Fibroblast of lung (primary cell): ENCODE measurements at regions not wholly inside any gene's neighbourhood (a gene's known extent, or its start where the extent isn't known, plus 50 kb on each side); places are given as distances from the start of the nearest gene placed in this dataset.
A peak's percentile ranks its signal among the peaks of the same experiment; 100 is the strongest.

Experiments used
- DNase-seq, 2 donors: peaks; one replicate each; pipeline versions ENCODE4 v3.0.0 to v3.0.0-alpha.2; 2010; ENCODE audit warnings: low read depth in 2 of 2
- H2AFZ ChIP-seq: 2 replicates; pipeline ENCODE4 v1.5.1; 2012; ENCODE audit warnings: low read length, control low read depth, inconsistent platforms
- H3K27ac ChIP-seq: 2 replicates; pipeline ENCODE4 v1.5.1; 2011; ENCODE audit warnings: low read length, control low read depth; ENCODE audit not compliant: insufficient read depth
- H3K27me3 ChIP-seq: 2 replicates; pipeline ENCODE4 v1.5.1; 2011; ENCODE audit warnings: mild to moderate bottlenecking, low read length; ENCODE audit not compliant: control insufficient read depth, insufficient read depth
- H3K36me3 ChIP-seq: 2 replicates; pipeline ENCODE4 v1.5.1; 2011; ENCODE audit warnings: low read length; ENCODE audit not compliant: control insufficient read depth, insufficient read depth
- H3K4me1 ChIP-seq: 2 replicates; pipeline ENCODE4 v1.5.1; 2011; ENCODE audit warnings: low read length; ENCODE audit not compliant: control insufficient read depth, insufficient read depth; ENCODE audit errors: extremely low read depth
- H3K4me2 ChIP-seq: 2 replicates; pipeline ENCODE4 v1.5.1; 2011; ENCODE audit warnings: low read length, control low read depth; ENCODE audit not compliant: insufficient read depth; ENCODE audit errors: extremely low read depth
- H3K4me3 ChIP-seq, 4 experiments: fragments of 200-600 bp in 1 of 4; sonication (generic) in 1 of 4; replicated peaks in 1 of 4; 2 replicates each; pipeline ENCODE4 v1.5.1; 2011 to 2016; ENCODE audit warnings: low read length in 4 of 4, low read depth in 3 of 4, mild to moderate bottlenecking in 3 of 4, control low read depth in 2 of 4, inconsistent platforms in 1 of 4, mixed read lengths in 1 of 4; ENCODE audit not compliant: insufficient read depth in 1 of 4; ENCODE audit errors: control extremely low read depth in 1 of 4
- H3K79me2 ChIP-seq: 2 replicates; pipeline ENCODE4 v1.5.1; 2012; ENCODE audit warnings: mild to moderate bottlenecking, low read length, inconsistent platforms; ENCODE audit not compliant: control insufficient read depth, insufficient read depth
- H3K9ac ChIP-seq: 2 replicates; pipeline ENCODE4 v1.5.1; 2011; ENCODE audit warnings: mild to moderate bottlenecking, low read length, control low read depth; ENCODE audit not compliant: insufficient read depth
- H3K9me3 ChIP-seq: 2 replicates; pipeline ENCODE4 v1.5.1; 2012; ENCODE audit warnings: low read depth, low read length; ENCODE audit not compliant: control insufficient read depth, insufficient read depth
- H4K20me1 ChIP-seq: 2 replicates; pipeline ENCODE4 v1.5.1; 2011; ENCODE audit warnings: low read length; ENCODE audit not compliant: control insufficient read depth, insufficient read depth; ENCODE audit errors: extremely low read depth
- CTCF ChIP-seq, 2 donors: IDR thresholded peaks in 1 of 2; conservative IDR thresholded peaks in 1 of 2; 1 replicate in 1 of 2; 2 replicates in 1 of 2; pipeline ENCODE4 v1.5.1; 2011 to 2012; ENCODE audit warnings: low read length in 2 of 2, control low read depth in 1 of 2, inconsistent platforms in 1 of 2, low read depth in 1 of 2, mild to moderate bottlenecking in 1 of 2
- EZH2 ChIP-seq: IDR thresholded peaks from 2 replicates; pipeline ENCODE4 v1.5.1; 2012; ENCODE audit warnings: low read length, control low read depth, mild to moderate bottlenecking; ENCODE audit errors: missing control alignments

- DNase-seq, result peak in 1 of 2 donors; percentile 12
- Histone ChIP-seq H3K4me3 (no peak overlapping the region), H4K20me1 (no peaks in the 10 kb centered on the region), H2AFZ (no peak overlapping the region), H3K27me3 (no peaks in the 10 kb centered on the region), H3K27ac (no peak overlapping the region), H3K4me2 (no peak overlapping the region), H3K9me3 (no peaks in the 10 kb centered on the region), H3K4me1 (no peaks in the 10 kb centered on the region), H3K36me3 (no peaks in the 10 kb centered on the region), H3K79me2 (no peaks in the 10 kb centered on the region), H3K9ac (no peak overlapping the region)
- TF ChIP-seq EZH2, result no peak
- no peak for TF ChIP-seq CTCF (conservative IDR thresholded peaks at IDR 0.05 in 1 of 2, IDR thresholded peaks at IDR 0.05 in 1 of 2; ENCODE audit: low read depth in 1 of 2, low read length in 2 of 2)
Observed at GRCh38 chr18:40532046-40532445, 1423.0 kb upstream of the PIK3C3 start.

- no peak overlapping the region for H2AFZ ChIP-seq
- H3K4me2 ChIP-seq, result no peak overlapping the region
- no peaks in the 10 kb centered on the region for H4K20me1 ChIP-seq
- TF ChIP-seq CTCF (conservative IDR thresholded peaks at IDR 0.05 in 1 of 2, IDR thresholded peaks at IDR 0.05 in 1 of 2; ENCODE audit: low read depth in 1 of 2, low read length in 2 of 2), result no peak
- TF ChIP-seq EZH2, result no peak
- H3K27me3 ChIP-seq, result no peaks in the 10 kb centered on the region
- no peaks in the 10 kb centered on the region for H3K9me3 ChIP-seq
- H3K36me3 ChIP-seq, result no peaks in the 10 kb centered on the region
- no peaks in the 10 kb centered on the region for H3K4me1 ChIP-seq
- peak in 1 of 2 donors; percentile 36 for DNase-seq
- H3K79me2 ChIP-seq, result no peaks in the 10 kb centered on the region
- H3K9ac ChIP-seq, result no peak overlapping the region
- no peak overlapping the region for H3K4me3 ChIP-seq
- H3K27ac ChIP-seq, result no peak overlapping the region
Observed at GRCh38 chr18:40531051-40531450, 1424.0 kb upstream of the PIK3C3 start.

- TF ChIP-seq EZH2 (no peak), CTCF (conservative IDR thresholded peaks at IDR 0.05 in 1 of 2, IDR thresholded peaks at IDR 0.05 in 1 of 2; ENCODE audit: low read depth in 1 of 2, low read length in 2 of 2) (peak in 1 of 2 donors; percentile 17)
- no peaks in the 10 kb centered on the region for H3K79me2 ChIP-seq
- no peaks in the 10 kb centered on the region for H4K20me1 ChIP-seq
- no peaks in the 10 kb centered on the region for H3K9me3 ChIP-seq
- no peak overlapping the region for H3K4me2 ChIP-seq
- H3K27me3 ChIP-seq, result no peaks in the 10 kb centered on the region
- DNase-seq, result peak; percentile 18 to 35
- H2AFZ ChIP-seq, result no peak overlapping the region
- no peaks in the 10 kb centered on the region for H3K4me1 ChIP-seq
- H3K4me3 ChIP-seq, result no peak overlapping the region
- no peak overlapping the region for H3K9ac ChIP-seq
- H3K36me3 ChIP-seq, result no peaks in the 10 kb centered on the region
- H3K27ac ChIP-seq, result no peak overlapping the region
Observed at GRCh38 chr18:40529478-40529877, 1425.6 kb upstream of the PIK3C3 start.
